ENCODE measurements at regions not wholly inside any gene's neighbourhood (a gene's known extent, or its start where the extent isn't known, plus 50 kb on each side); places are given as distances from the start of the nearest gene placed in this dataset.

GRCh38 chrX:126655061-126655460, 102.4 kb upstream of the DCAF12L1 start:
- Histone ChIP-seq H2BK15ac (ENCODE audit: low read length) (no peak overlapping the region), H3K18ac (ENCODE audit: extremely low read depth, low read length) (no peak overlapping the region), H3K23me2 (ENCODE audit: low read depth, low read length) (no peaks in the 10 kb centered on the region), H3K36me3 (ENCODE audit: control insufficient read depth in 2 of 4, insufficient read depth in 4 of 4, low read length in 3 of 4) (no peaks in the 10 kb centered on the region), H3K4me1 (replicated peaks in 1 of 4; ENCODE audit: control insufficient read depth in 3 of 4, insufficient read depth in 4 of 4, low read length in 3 of 4) (no peaks in the 10 kb centered on the region), H3K4me3 (ENCODE audit: extremely low read depth in 1 of 4, insufficient read depth in 2 of 4, low read depth in 3 of 4, low read length in 4 of 4) (no peak overlapping the region), H4K20me1 (replicated peaks in 1 of 2; ENCODE audit: control insufficient read depth in 1 of 2, insufficient read depth in 2 of 2, low read length in 2 of 2) (no peaks in the 10 kb centered on the region), H2BK5ac (ENCODE audit: low read depth, low read length) (no peak overlapping the region), H3K9ac (replicated peaks in 1 of 4; ENCODE audit: extremely low read depth in 1 of 4, low read depth in 3 of 4, low read length in 3 of 4) (no peak overlapping the region), H3K9me3 (ENCODE audit: insufficient read depth in 2 of 2, low read depth in 1 of 2, low read length in 1 of 2) (no peaks in the 10 kb centered on the region), H3K23ac (ENCODE audit: insufficient read length) (no peak overlapping the region), H2BK120ac (replicated peaks; ENCODE audit: low read depth, low read length) (no peak overlapping the region), H3K4ac (replicated peaks; ENCODE audit: insufficient read length, low read depth, low read length) (no peak overlapping the region), H2AFZ (ENCODE audit: low read length) (no peak overlapping the region), H4K5ac (ENCODE audit: insufficient read length, low read depth, low read length) (no peak overlapping the region), H3K79me1 (ENCODE audit: low read depth, low read length) (no peaks in the 10 kb centered on the region), H3K79me2 (ENCODE audit: control insufficient read depth in 1 of 2, insufficient read depth in 2 of 2, low read length in 2 of 2) (no peaks in the 10 kb centered on the region), H4K91ac (replicated peaks; ENCODE audit: insufficient read length, low read length) (no peak overlapping the region), H4K8ac (ENCODE audit: extremely low read depth, insufficient read depth, low read length) (no peak overlapping the region), H3K56ac (replicated peaks; ENCODE audit: insufficient read length, low read depth, low read length) (no peak overlapping the region), H2AK5ac (ENCODE audit: low read depth, low read length) (no peak overlapping the region), H3K27ac (ENCODE audit: low read depth, low read length) (no peak overlapping the region), H3K27me3 (replicated peaks in 1 of 4; ENCODE audit: control insufficient read depth in 3 of 4, extremely low read depth in 1 of 4, insufficient read depth in 3 of 4, low read length in 3 of 4) (no peaks in the 10 kb centered on the region), H2BK12ac (ENCODE audit: low read depth, low read length) (no peak overlapping the region), H2BK20ac (ENCODE audit: low read length) (no peak overlapping the region), H3K14ac (ENCODE audit: insufficient read length) (no peak overlapping the region), H3K4me2 (ENCODE audit: insufficient read depth in 1 of 2, low read depth in 2 of 2, low read length in 2 of 2) (no peak overlapping the region)
- no peak for DNase-seq (ENCODE audit: low read depth in 1 of 2, low spot score in 2 of 2)
- ChIA-PET CTCF (ENCODE audit: partially characterized antibody) (no interaction called here), POLR2A (ENCODE audit: partially characterized antibody) (no interaction called here)
- WGBS, 2 experiments (ENCODE audit: extremely low coverage in 1 of 2, insufficient coverage in 1 of 2, insufficient read length in 1 of 2, insufficient replicate concordance in 2 of 2, low coverage in 1 of 2, low lambda C conversion rate in 2 of 2, missing lambda C conversion rate in 1 of 2) = 100% methylated on average over 2 of the region's 2 CpGs; no CpG with 5 or more reads in 1 of the 2 experiments
- no peak for FAIRE-seq
- TF ChIP-seq EP300 (IDR thresholded peaks at IDR 0.05; ENCODE audit: borderline replicate concordance in 1 of 2, low read depth in 2 of 2, low read length in 2 of 2) (no peak), CHD1 (IDR thresholded peaks at IDR 0.05; ENCODE audit: low read depth, low read length) (no peak), TBP (IDR thresholded peaks at IDR 0.05; ENCODE audit: low read depth, low read length) (no peak), TEAD4 (IDR thresholded peaks at IDR 0.05; ENCODE audit: low read depth, low read length) (no peak), NANOG (IDR thresholded peaks at IDR 0.05; ENCODE audit: insufficient read depth, low read depth, low read length, poor library complexity, severe bottlenecking) (no peak), SP1 (IDR thresholded peaks at IDR 0.05; ENCODE audit: low read depth, low read length) (no peak), POU5F1 (IDR thresholded peaks at IDR 0.05; ENCODE audit: low read depth, low read length) (no peak), BRCA1 (IDR thresholded peaks at IDR 0.05; ENCODE audit: low read depth, low read length) (no peak), SUZ12 (IDR thresholded peaks at IDR 0.05; ENCODE audit: low read length) (no peak), RBBP5 (IDR thresholded peaks at IDR 0.05; ENCODE audit: borderline replicate concordance, low read depth, low read length) (no peak), RFX5 (IDR thresholded peaks at IDR 0.05; ENCODE audit: borderline replicate concordance, low read depth, low read length) (no peak), PHF8 (conservative IDR thresholded peaks at IDR 0.05; ENCODE audit: low read depth, low read length) (no peak), ZNF274 (IDR thresholded peaks at IDR 0.05; ENCODE audit: borderline replicate concordance, extremely low read depth, low read length) (no peak), SAP30 (IDR thresholded peaks at IDR 0.05; ENCODE audit: insufficient read depth, insufficient replicate concordance, low read length) (no peak)
- TF ChIP-seq, protein P1, sequence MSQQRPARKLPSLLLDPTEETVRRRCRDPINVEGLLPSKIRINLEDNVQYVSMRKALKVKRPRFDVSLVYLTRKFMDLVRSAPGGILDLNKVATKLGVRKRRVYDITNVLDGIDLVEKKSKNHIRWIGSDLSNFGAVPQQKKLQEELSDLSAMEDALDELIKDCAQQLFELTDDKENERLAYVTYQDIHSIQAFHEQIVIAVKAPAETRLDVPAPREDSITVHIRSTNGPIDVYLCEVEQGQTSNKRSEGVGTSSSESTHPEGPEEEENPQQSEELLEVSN (IDR thresholded peaks at IDR 0.05) = no peak

Measured in H1 (cell line).